ENCODE measurements at regions not wholly inside any gene's neighbourhood (a gene's known extent, or its start where the extent isn't known, plus 50 kb on each side); places are given as distances from the start of the nearest gene placed in this dataset.

GRCh38 chr7:106813705-106814305 lies 51.3 kb upstream of the PIK3CG start:
- Histone ChIP-seq H3K27ac (ENCODE audit: insufficient read length, low read depth, low read length) (no peak overlapping the region), H3K23ac (ENCODE audit: insufficient read length, low read depth, low read length) (no peak overlapping the region), H2AK5ac (ENCODE audit: insufficient read length, low read length) (no peak overlapping the region), H2AFZ (ENCODE audit: low read length) (no peak overlapping the region), H4K8ac (replicated peaks; ENCODE audit: insufficient read length, low read depth, low read length) (no peak overlapping the region), H3K23me2 (ENCODE audit: insufficient read length, low read depth, low read length, poor library complexity, severe bottlenecking) (no peaks in the 10 kb centered on the region), H2BK5ac (ENCODE audit: insufficient read length, low read length) (no peak overlapping the region), H4K5ac (ENCODE audit: insufficient read length, low read depth, low read length) (no peak overlapping the region), H3K4me2 (ENCODE audit: insufficient read depth, insufficient read length, low read length) (no peak overlapping the region), H3T11ph (ENCODE audit: low read length) (no peak overlapping the region), H3K4ac (ENCODE audit: low read depth, low read length) (no peak overlapping the region), H2BK20ac (ENCODE audit: low read depth, low read length, poor library complexity, severe bottlenecking) (no peak overlapping the region), H2BK120ac (ENCODE audit: low read depth, low read length, poor library complexity, severe bottlenecking) (no peak overlapping the region), H3K27me3 (ENCODE audit: insufficient read depth, low read length) (no peaks in the 10 kb centered on the region), H3K56ac (ENCODE audit: insufficient read length, low read depth, low read length) (no peak overlapping the region), H3K18ac (ENCODE audit: insufficient read length, low read depth, low read length) (no peak overlapping the region), H2BK12ac (ENCODE audit: insufficient read length, low read depth, low read length) (no peak overlapping the region), H4K91ac (ENCODE audit: insufficient read length, low read depth, low read length) (no peak overlapping the region), H2BK15ac (ENCODE audit: low read depth, low read length) (no peak overlapping the region), H4K20me1 (ENCODE audit: control insufficient read depth, insufficient read depth, insufficient read length) (no peaks in the 10 kb centered on the region), H3K79me1 (ENCODE audit: insufficient read depth, low read depth, low read length, poor library complexity, severe bottlenecking) (no peaks in the 10 kb centered on the region), H3K9me3 (ENCODE audit: control insufficient read depth, low read depth, low read length) (no peaks in the 10 kb centered on the region), H3K79me2 (ENCODE audit: insufficient read depth, low read length) (no peaks in the 10 kb centered on the region), H3K9ac (ENCODE audit: extremely low read depth, insufficient read length, low read length) (no peak overlapping the region), H3K14ac (ENCODE audit: insufficient read depth, low read length) (no peak overlapping the region), H3K4me1 (ENCODE audit: insufficient read depth, low read length) (no peaks in the 10 kb centered on the region)
- WGBS (ENCODE audit: extremely low coverage, insufficient read length, low lambda C conversion rate) = no CpG with 5 or more reads among the region's 6 CpGs
- Mint-ChIP-seq H3K36me3 (ENCODE audit: insufficient read depth in 1 of 3, low read depth in 3 of 3) (no peaks in the 10 kb centered on the region; a peak in 1 of 7 replicates), H3K4me3 (no peak overlapping the region), H3K27me3 (ENCODE audit: low read depth) (no peaks in the 10 kb centered on the region), H3K9me3 (no peaks in the 10 kb centered on the region), H3K4me1 (peaks cover 4 to 7% of the 10 kb centered on the region in 2 experiments; a peak in 3 of 4 replicates), H3K27ac (no peak overlapping the region)
- DNase-seq = no peak
- TF ChIP-seq CTCF (conservative IDR thresholded peaks at IDR 0.05) = no peak
